OCI-LY3 (cell line): ENCODE measurements at regions not wholly inside any gene's neighbourhood (a gene's known extent, or its start where the extent isn't known, plus 50 kb on each side); places are given as distances from the start of the nearest gene placed in this dataset.

Experiments used
- H2AFZ ChIP-seq: fragments of 200-600, 300-600 bp; shearing (Covaris generic); 2 replicates; pipeline ENCODE4 v1.6.0; 2014; ENCODE audit warnings: antibody characterized with exemption, low read depth, low read length
- H3K27ac ChIP-seq: fragments of 200-600, 300-600 bp; sonication (generic); 2 replicates; pipeline ENCODE4 v1.5.1; 2014; ENCODE audit warnings: mild to moderate bottlenecking, low read length, moderate library complexity, mixed read lengths
- H3K27me3 ChIP-seq: fragments of 200-600, 300-600 bp; sonication (generic); 2 replicates; pipeline ENCODE4 v1.6.1; 2014; ENCODE audit warnings: low read depth, low read length, mixed read lengths
- H3K36me3 ChIP-seq: fragments of 200-600, 300-600 bp; sonication (generic); replicated peaks from 2 replicates; pipeline ENCODE3; 2014; ENCODE audit warnings: low read depth, low read length, mixed read lengths
- H3K4me1 ChIP-seq: fragments of 300-600, 200-600 bp; sonication (generic); 2 replicates; pipeline ENCODE4 v1.6.1; 2014; ENCODE audit warnings: low read length, mixed read lengths
- H3K4me2 ChIP-seq: fragments of 200-600, 300-600 bp; sonication (generic); 2 replicates; pipeline ENCODE4 v1.6.1; 2014; ENCODE audit warnings: low read length, mixed read lengths
- H3K4me3 ChIP-seq: fragments of 300-600, 200-600 bp; sonication (generic); 2 replicates; pipeline ENCODE4 v1.5.1; 2014; ENCODE audit warnings: antibody characterized with exemption, mild to moderate bottlenecking, low read length, moderate library complexity
- H3K79me2 ChIP-seq: fragments of 300-600, 200-600 bp; shearing (Covaris generic); 2 replicates; pipeline ENCODE4 v1.6.1; 2014; ENCODE audit warnings: mild to moderate bottlenecking, low read length, mixed read lengths
- H3K9ac ChIP-seq: fragments of 300-600, 200-600 bp; shearing (Covaris generic); 2 replicates; pipeline ENCODE4 v1.6.0; 2014; ENCODE audit warnings: mild to moderate bottlenecking, low read length, moderate library complexity
- H3K9me3 ChIP-seq: fragments of 200-600, 300-600 bp; shearing (Covaris generic); 2 replicates; pipeline ENCODE4 v1.6.1; 2014; ENCODE audit warnings: low read length, mixed read lengths; ENCODE audit not compliant: insufficient read depth
- H4K20me1 ChIP-seq: fragments of 200-600, 300-600 bp; sonication (generic); 2 replicates; pipeline ENCODE4 v1.6.1; 2016; ENCODE audit warnings: low read length, mixed read lengths; ENCODE audit not compliant: insufficient read depth
- CTCF ChIP-seq: fragments of 200-600, 300-600 bp; sonication (generic); IDR thresholded peaks from 2 replicates; pipeline ENCODE4 v1.5.1; 2014; ENCODE audit warnings: antibody characterized with exemption, low read length, low read depth
- EZH2phosphoT487 ChIP-seq: fragments of 200-600 bp; shearing (Covaris generic); IDR thresholded peaks from 2 replicates; pipeline ENCODE4 v1.6.1; 2018; ENCODE audit warnings: antibody characterized with exemption, mixed run types, low read depth

- no peak overlapping the region for H3K27ac ChIP-seq
- no peak overlapping the region for H3K4me3 ChIP-seq
- H4K20me1 ChIP-seq: no peaks in the 10 kb centered on the region
- no peak overlapping the region for H3K4me2 ChIP-seq
- peaks cover 21% of the 10 kb centered on the region for H3K27me3 ChIP-seq
- no peaks in the 10 kb centered on the region for H3K36me3 ChIP-seq
- H3K9me3 ChIP-seq: no peaks in the 10 kb centered on the region
- H3K79me2 ChIP-seq: no peaks in the 10 kb centered on the region
- no peak overlapping the region for H3K9ac ChIP-seq
- no peaks in the 10 kb centered on the region for H3K4me1 ChIP-seq
- H2AFZ ChIP-seq: 0 out of 2 replicates have a peak overlapping the region, but pooled peaks have one; percentile 12
- TF ChIP-seq EZH2phosphoT487: no peak
- no peak for TF ChIP-seq CTCF
Observed at GRCh38 chr19:33998302-33998701, 174.0 kb upstream of the LSM14A start.

- H3K27ac ChIP-seq: no peak overlapping the region
- no peak overlapping the region for H3K4me3 ChIP-seq
- H3K9ac ChIP-seq: no peak overlapping the region
- H4K20me1 ChIP-seq: no peaks in the 10 kb centered on the region
- H2AFZ ChIP-seq: 0 out of 2 replicates have a peak overlapping the region, but pooled peaks have one; percentile 12
- H3K79me2 ChIP-seq: no peaks in the 10 kb centered on the region
- no peaks in the 10 kb centered on the region for H3K36me3 ChIP-seq
- no peak overlapping the region for H3K4me2 ChIP-seq
- TF ChIP-seq EZH2phosphoT487: no peak
- TF ChIP-seq CTCF: peak; percentile 64
- peaks cover 26% of the 10 kb centered on the region for H3K27me3 ChIP-seq
- no peaks in the 10 kb centered on the region for H3K9me3 ChIP-seq
- H3K4me1 ChIP-seq: no peaks in the 10 kb centered on the region
Observed at GRCh38 chr19:33998739-33999345, 173.5 kb upstream of the LSM14A start.

GRCh38 chr19:34017024-34017423, 155.3 kb upstream of the LSM14A start:
- H3K27ac ChIP-seq: no peak overlapping the region
- no peak overlapping the region for H3K4me2 ChIP-seq
- H3K4me1 ChIP-seq: no peaks in the 10 kb centered on the region
- peaks cover 21% of the 10 kb centered on the region for H3K27me3 ChIP-seq
- H3K9ac ChIP-seq: no peak overlapping the region
- no peaks in the 10 kb centered on the region for H3K9me3 ChIP-seq
- H4K20me1 ChIP-seq: no peaks in the 10 kb centered on the region
- H2AFZ ChIP-seq: no peak overlapping the region
- H3K36me3 ChIP-seq: no peaks in the 10 kb centered on the region
- H3K4me3 ChIP-seq: no peak overlapping the region
- no peak for TF ChIP-seq EZH2phosphoT487
- TF ChIP-seq CTCF: peak; percentile 8; the same call in 1 of the 2 replicates
- H3K79me2 ChIP-seq: no peaks in the 10 kb centered on the region

GRCh38 chr19:34017601-34018000, 154.7 kb upstream of the LSM14A start:
- no peak overlapping the region for H3K4me3 ChIP-seq
- no peaks in the 10 kb centered on the region for H3K79me2 ChIP-seq
- H3K9ac ChIP-seq: no peak overlapping the region
- TF ChIP-seq CTCF: no peak
- TF ChIP-seq EZH2phosphoT487: no peak
- H3K4me2 ChIP-seq: no peak overlapping the region
- H3K9me3 ChIP-seq: no peaks in the 10 kb centered on the region
- peaks cover 25% of the 10 kb centered on the region for H3K27me3 ChIP-seq
- H4K20me1 ChIP-seq: no peaks in the 10 kb centered on the region
- no peak overlapping the region for H3K27ac ChIP-seq
- no peaks in the 10 kb centered on the region for H3K36me3 ChIP-seq
- H3K4me1 ChIP-seq: no peaks in the 10 kb centered on the region
- H2AFZ ChIP-seq: no peak overlapping the region
